MM.1S (cell line): ENCODE measurements at regions not wholly inside any gene's neighbourhood (a gene's known extent, or its start where the extent isn't known, plus 50 kb on each side); places are given as distances from the start of the nearest gene placed in this dataset.

Source experiments
- EZH2 ChIP-seq: fragments of 300-600 bp; sonication (generic); optimal IDR thresholded peaks from 2 replicates; pipeline ENCODE3; 2017; ENCODE audit warnings: low read depth, mild to moderate bottlenecking, antibody characterized with exemption, low read length, mixed read lengths
- EZH2phosphoT487 ChIP-seq: fragments of 300-600 bp; sonication (generic); IDR thresholded peaks from 2 replicates; pipeline ENCODE4 v1.6.1; 2018; ENCODE audit warnings: antibody characterized with exemption, low read length
- TF ChIP-seq, protein P1 (sequence below): fragments of 300-600 bp; sonication (generic); IDR thresholded peaks from 2 replicates; pipeline ENCODE4 v1.5.1; 2016; ENCODE audit warnings: antibody characterized with exemption, low read length, mixed read lengths

DNA sequence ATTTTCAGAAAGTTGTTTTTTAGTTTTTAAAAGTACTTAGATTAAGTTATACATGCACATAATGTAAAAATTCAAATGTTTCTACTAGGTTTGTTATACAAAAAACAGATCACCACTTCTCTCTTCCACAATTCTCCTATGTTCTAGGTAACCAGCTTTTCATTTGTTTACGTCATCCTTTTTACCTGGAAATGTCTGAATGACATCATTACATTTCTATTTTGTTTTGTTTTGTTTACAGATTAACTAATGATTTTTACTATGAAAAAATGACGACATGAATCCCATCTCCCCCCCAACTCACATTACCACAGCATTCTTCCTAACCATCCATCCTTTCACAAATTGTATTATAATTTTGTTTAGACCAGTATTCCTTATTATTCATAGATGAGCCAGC is 1709.2 kb downstream of the EFNA5 start:
- TF ChIP-seq, protein P1, sequence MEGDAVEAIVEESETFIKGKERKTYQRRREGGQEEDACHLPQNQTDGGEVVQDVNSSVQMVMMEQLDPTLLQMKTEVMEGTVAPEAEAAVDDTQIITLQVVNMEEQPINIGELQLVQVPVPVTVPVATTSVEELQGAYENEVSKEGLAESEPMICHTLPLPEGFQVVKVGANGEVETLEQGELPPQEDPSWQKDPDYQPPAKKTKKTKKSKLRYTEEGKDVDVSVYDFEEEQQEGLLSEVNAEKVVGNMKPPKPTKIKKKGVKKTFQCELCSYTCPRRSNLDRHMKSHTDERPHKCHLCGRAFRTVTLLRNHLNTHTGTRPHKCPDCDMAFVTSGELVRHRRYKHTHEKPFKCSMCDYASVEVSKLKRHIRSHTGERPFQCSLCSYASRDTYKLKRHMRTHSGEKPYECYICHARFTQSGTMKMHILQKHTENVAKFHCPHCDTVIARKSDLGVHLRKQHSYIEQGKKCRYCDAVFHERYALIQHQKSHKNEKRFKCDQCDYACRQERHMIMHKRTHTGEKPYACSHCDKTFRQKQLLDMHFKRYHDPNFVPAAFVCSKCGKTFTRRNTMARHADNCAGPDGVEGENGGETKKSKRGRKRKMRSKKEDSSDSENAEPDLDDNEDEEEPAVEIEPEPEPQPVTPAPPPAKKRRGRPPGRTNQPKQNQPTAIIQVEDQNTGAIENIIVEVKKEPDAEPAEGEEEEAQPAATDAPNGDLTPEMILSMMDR, result no peak
- TF ChIP-seq EZH2phosphoT487 (no peak), EZH2 (no peak)
